Progenitor cell of endocrine pancreas (in vitro differentiated cells): ENCODE measurements at regions not wholly inside any gene's neighbourhood (a gene's known extent, or its start where the extent isn't known, plus 50 kb on each side); places are given as distances from the start of the nearest gene placed in this dataset.

Source experiments
- DNase-seq: peaks from one replicate; pipeline ENCODE4 v3.0.0; 2021; ENCODE audit warnings: low spot score; ENCODE audit not compliant: unreplicated experiment
- H3K27ac Mint-ChIP-seq: 2 replicates; pipeline ENCODE4 v1.8.0; 2021; ENCODE audit warnings: mild to moderate bottlenecking, moderate library complexity, mixed read lengths
- H3K27me3 Mint-ChIP-seq: 2 replicates; pipeline ENCODE4 v1.8.0; 2021; ENCODE audit warnings: mixed read lengths
- H3K36me3 Mint-ChIP-seq: 2 replicates; pipeline ENCODE4 v1.8.0; 2022; ENCODE audit warnings: mixed read lengths; ENCODE audit not compliant: insufficient read depth
- H3K4me1 Mint-ChIP-seq: 2 replicates; pipeline ENCODE4 v1.8.0; 2021; ENCODE audit warnings: low read depth, mixed read lengths
- H3K4me3 Mint-ChIP-seq: 2 replicates; pipeline ENCODE4 v1.8.0; 2021; ENCODE audit warnings: low read depth, mild to moderate bottlenecking, moderate library complexity, mixed read lengths
- H3K9me3 Mint-ChIP-seq: 2 replicates; pipeline ENCODE4 v1.8.0; 2021; ENCODE audit warnings: low read depth, mixed read lengths
- TF ChIP-seq, protein P1 (sequence below): fragments of 200-600 bp; sonication (generic); IDR thresholded peaks from one replicate; pipeline ENCODE4 v1.5.0; 2021; ENCODE audit warnings: antibody characterized with exemption, mild to moderate bottlenecking; ENCODE audit not compliant: unreplicated experiment

DNA sequence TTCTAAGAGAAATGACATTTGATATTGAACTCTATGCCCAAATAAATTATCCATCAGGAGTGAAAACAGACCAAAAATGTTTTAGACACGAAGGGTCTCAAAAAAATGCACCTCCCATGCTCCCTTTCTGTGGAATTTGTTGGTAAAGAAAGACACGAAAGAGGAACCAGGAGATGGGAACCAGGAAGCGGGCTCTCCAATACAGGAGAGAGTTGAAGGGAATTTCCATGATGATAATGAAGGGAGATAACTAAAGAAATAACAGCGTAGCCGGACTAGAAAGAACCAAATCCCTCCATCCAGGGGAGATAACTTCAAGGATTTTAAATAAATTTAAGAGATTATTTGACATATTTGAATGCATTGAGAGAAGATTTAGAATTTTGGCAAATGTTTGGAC, 183.0 kb downstream of the DUSP6 start:
- peaks cover 5% of the 10 kb centered on the region for H3K9me3 Mint-ChIP-seq
- no peak for DNase-seq
- H3K4me3 Mint-ChIP-seq, result no peak overlapping the region
- no peaks in the 10 kb centered on the region for H3K27me3 Mint-ChIP-seq
- no peaks in the 10 kb centered on the region for H3K36me3 Mint-ChIP-seq
- peaks cover 3% of the 10 kb centered on the region for H3K4me1 Mint-ChIP-seq
- TF ChIP-seq, protein P1, sequence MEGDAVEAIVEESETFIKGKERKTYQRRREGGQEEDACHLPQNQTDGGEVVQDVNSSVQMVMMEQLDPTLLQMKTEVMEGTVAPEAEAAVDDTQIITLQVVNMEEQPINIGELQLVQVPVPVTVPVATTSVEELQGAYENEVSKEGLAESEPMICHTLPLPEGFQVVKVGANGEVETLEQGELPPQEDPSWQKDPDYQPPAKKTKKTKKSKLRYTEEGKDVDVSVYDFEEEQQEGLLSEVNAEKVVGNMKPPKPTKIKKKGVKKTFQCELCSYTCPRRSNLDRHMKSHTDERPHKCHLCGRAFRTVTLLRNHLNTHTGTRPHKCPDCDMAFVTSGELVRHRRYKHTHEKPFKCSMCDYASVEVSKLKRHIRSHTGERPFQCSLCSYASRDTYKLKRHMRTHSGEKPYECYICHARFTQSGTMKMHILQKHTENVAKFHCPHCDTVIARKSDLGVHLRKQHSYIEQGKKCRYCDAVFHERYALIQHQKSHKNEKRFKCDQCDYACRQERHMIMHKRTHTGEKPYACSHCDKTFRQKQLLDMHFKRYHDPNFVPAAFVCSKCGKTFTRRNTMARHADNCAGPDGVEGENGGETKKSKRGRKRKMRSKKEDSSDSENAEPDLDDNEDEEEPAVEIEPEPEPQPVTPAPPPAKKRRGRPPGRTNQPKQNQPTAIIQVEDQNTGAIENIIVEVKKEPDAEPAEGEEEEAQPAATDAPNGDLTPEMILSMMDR, result no peak
- H3K27ac Mint-ChIP-seq, result no peak overlapping the region

DNA sequence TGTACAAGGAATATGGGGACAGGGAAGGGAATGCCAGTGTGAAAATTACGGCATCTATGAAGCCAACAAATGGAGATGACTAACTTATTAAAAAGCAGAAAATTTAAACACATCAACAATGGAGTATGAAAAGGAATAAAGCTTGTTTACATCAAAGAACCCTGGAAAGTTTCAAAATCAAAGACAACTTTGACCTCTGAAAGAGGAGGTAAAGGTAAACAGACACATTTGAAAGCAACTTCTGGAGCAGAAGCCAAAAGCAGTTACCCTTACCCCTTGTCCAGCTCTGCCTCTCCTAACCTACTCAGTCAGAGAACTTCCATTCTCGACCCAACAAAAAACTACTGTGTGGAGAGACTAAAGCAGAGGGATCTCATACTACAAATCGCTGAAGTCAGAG, 184.3 kb downstream of the DUSP6 start:
- H3K27me3 Mint-ChIP-seq, result no peaks in the 10 kb centered on the region
- no peak for DNase-seq
- TF ChIP-seq, protein P1, result no peak
- peaks cover 3% of the 10 kb centered on the region for H3K4me1 Mint-ChIP-seq
- peaks cover 5% of the 10 kb centered on the region for H3K9me3 Mint-ChIP-seq
- H3K36me3 Mint-ChIP-seq, result no peaks in the 10 kb centered on the region
- no peak overlapping the region for H3K27ac Mint-ChIP-seq
- no peak overlapping the region for H3K4me3 Mint-ChIP-seq

DNA sequence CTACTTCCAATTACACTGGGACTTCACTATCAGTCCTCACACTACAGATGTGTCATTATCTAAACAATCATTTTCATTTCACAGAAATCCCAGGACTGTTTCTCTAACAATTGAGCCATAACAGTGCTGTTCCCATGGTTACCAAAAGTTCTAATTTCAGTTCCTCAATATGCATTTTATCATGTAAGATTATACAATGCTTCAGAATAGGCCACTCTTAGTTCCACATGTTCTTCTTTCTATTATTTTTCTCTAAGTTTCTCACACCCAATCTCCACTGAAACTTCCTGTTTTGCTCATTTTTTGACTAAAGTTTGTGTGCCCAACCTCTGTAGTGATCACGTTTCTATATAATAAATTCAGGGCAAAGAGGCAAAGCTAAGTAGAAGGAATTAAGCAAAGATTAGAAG, 185.8 kb downstream of the DUSP6 start:
- no peak overlapping the region for H3K27ac Mint-ChIP-seq
- H3K36me3 Mint-ChIP-seq, result no peaks in the 10 kb centered on the region
- H3K9me3 Mint-ChIP-seq, result no peaks in the 10 kb centered on the region
- H3K4me1 Mint-ChIP-seq, result peaks cover 3% of the 10 kb centered on the region
- no peak overlapping the region for H3K4me3 Mint-ChIP-seq
- no peak for DNase-seq
- H3K27me3 Mint-ChIP-seq, result no peaks in the 10 kb centered on the region
- TF ChIP-seq, protein P1, result no peak

DNA sequence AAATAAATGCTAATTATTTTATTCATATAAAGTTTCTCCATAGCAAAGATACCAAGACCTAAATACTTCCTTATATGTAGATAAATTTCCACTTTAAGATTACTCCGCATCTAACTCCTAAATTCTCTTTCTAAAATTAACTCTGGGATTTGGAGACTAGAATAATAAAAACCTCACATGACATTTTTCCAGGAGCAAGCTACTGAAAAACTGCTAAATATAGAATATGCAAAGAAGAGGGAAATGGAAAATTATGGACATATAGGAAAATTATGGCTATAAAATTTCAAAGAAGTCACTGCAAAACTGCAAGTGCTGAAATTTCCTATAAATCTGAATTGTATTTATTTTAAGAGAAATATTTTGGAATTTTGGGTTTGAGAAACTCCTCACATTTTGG, 186.2 kb downstream of the DUSP6 start:
- peaks cover 3% of the 10 kb centered on the region for H3K4me1 Mint-ChIP-seq
- H3K27ac Mint-ChIP-seq, result no peak overlapping the region
- no peaks in the 10 kb centered on the region for H3K9me3 Mint-ChIP-seq
- DNase-seq, result no peak
- no peaks in the 10 kb centered on the region for H3K36me3 Mint-ChIP-seq
- no peak overlapping the region for H3K4me3 Mint-ChIP-seq
- TF ChIP-seq, protein P1, result no peak
- no peaks in the 10 kb centered on the region for H3K27me3 Mint-ChIP-seq

DNA sequence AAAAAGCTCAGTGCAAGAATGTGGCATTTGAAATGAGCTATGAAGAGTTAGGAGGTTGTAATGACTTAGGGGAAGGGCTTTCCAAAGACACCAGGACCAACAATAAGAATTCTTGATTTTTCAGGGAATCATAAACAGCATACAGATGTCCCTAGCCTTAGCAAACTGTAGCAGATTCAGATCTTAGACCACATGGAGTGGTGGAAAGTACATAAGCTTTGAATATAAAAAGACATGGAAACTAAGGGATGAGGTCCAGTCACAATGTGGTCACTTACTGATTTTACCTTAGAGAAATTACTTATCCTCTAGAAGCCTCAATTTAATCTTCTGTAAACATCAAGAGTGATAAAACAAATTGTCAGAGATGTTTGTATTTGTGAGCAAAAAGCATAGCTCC, 186.6 kb downstream of the DUSP6 start:
- no peak overlapping the region for H3K4me3 Mint-ChIP-seq
- no peaks in the 10 kb centered on the region for H3K36me3 Mint-ChIP-seq
- no peak for DNase-seq
- no peak overlapping the region for H3K27ac Mint-ChIP-seq
- TF ChIP-seq, protein P1, result no peak
- H3K9me3 Mint-ChIP-seq, result no peaks in the 10 kb centered on the region
- peaks cover 3% of the 10 kb centered on the region for H3K4me1 Mint-ChIP-seq
- no peaks in the 10 kb centered on the region for H3K27me3 Mint-ChIP-seq
